Right lobe of liver (tissue), 4 donors: ENCODE measurements at regions not wholly inside any gene's neighbourhood (a gene's known extent, or its start where the extent isn't known, plus 50 kb on each side); places are given as distances from the start of the nearest gene placed in this dataset.

Experiments used
- POLR2A ChIP-seq: fragments of 450-650 bp; IDR thresholded peaks from one replicate; pipeline ENCODE4 v1.6.1; 2017; ENCODE audit warnings: antibody characterized with exemption, mild to moderate bottlenecking
- TF ChIP-seq, protein P1 (sequence below), 4 donors: fragments of 200-600 bp in 3 of 4; fragments of 450-650 bp in 1 of 4; IDR thresholded peaks; one replicate each; pipeline versions ENCODE4 v1.5.1 to v1.8.0; 2016 to 2022; ENCODE audit warnings: antibody characterized with exemption in 4 of 4, mild to moderate bottlenecking in 2 of 4
- donor health status: DM: no; HTN: no; CAD: no.
- donor health status: DM: no; HTN: no; CAD: no.
- donor health status: DM: no; HTN: yes; CAD: no.

DNA sequence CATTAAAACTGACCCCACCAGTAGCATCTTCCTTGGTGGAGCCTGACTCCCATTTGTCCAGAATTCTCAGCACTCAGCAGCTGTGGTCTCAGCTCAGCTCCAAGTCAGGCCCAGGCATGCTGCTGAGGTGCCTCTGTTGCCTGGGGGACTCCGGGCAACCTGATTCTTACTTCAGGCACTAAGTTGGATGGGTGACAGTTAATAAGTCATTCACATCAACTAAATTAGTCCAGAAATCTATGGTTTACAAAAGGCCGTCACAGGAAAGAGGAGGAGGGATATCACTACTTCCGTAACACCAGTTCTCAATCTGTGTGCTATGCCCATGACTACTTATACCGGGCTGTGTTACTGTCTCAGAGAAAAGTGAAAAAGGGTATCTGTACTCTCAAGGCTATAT is 310.2 kb downstream of the SATB1 start:
- TF ChIP-seq, protein P1, sequence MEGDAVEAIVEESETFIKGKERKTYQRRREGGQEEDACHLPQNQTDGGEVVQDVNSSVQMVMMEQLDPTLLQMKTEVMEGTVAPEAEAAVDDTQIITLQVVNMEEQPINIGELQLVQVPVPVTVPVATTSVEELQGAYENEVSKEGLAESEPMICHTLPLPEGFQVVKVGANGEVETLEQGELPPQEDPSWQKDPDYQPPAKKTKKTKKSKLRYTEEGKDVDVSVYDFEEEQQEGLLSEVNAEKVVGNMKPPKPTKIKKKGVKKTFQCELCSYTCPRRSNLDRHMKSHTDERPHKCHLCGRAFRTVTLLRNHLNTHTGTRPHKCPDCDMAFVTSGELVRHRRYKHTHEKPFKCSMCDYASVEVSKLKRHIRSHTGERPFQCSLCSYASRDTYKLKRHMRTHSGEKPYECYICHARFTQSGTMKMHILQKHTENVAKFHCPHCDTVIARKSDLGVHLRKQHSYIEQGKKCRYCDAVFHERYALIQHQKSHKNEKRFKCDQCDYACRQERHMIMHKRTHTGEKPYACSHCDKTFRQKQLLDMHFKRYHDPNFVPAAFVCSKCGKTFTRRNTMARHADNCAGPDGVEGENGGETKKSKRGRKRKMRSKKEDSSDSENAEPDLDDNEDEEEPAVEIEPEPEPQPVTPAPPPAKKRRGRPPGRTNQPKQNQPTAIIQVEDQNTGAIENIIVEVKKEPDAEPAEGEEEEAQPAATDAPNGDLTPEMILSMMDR (IDR thresholded peaks at IDR 0.05), result no peak
- TF ChIP-seq POLR2A, result no peak
